Stimulated activated CD8-positive, alpha-beta memory T cell treated with anti-CD3 and anti-CD28 coated beads, Interleukin-15, amount 100 ng/mL, for 4 hours (primary cell): ENCODE measurements at regions not wholly inside any gene's neighbourhood (a gene's known extent, or its start where the extent isn't known, plus 50 kb on each side); places are given as distances from the start of the nearest gene placed in this dataset.
A peak's percentile ranks its signal among the peaks of the same experiment; 100 is the strongest.

Experiments
- DNase-seq, 2 donors: peaks; one replicate each; pipeline ENCODE4 v3.0.0-alpha.2; 2020; ENCODE audit warnings: low read depth in 2 of 2

- DNase-seq: no peak
Observed at GRCh38 chr16:86747761-86748160, 169.4 kb downstream of the FOXL1 start.

GRCh38 chr16:86748652-86749051, 170.3 kb downstream of the FOXL1 start:
- no peak for DNase-seq

GRCh38 chr16:86751076-86752030, 173.0 kb downstream of the FOXL1 start:
- no peak for DNase-seq

GRCh38 chr16:86752582-86753175, 174.3 kb downstream of the FOXL1 start:
- DNase-seq: no peak

GRCh38 chr16:86753399-86753798, 175.1 kb downstream of the FOXL1 start:
- no peak for DNase-seq

GRCh38 chr16:86755571-86756006, 177.2 kb downstream of the FOXL1 start:
- DNase-seq: no peak

- DNase-seq: no peak
Observed at GRCh38 chr16:86756882-86757703, 178.7 kb downstream of the FOXL1 start.

- DNase-seq: no peak
Observed at GRCh38 chr16:86757704-86758040, 179.3 kb downstream of the FOXL1 start.

- no peak for DNase-seq
Observed at GRCh38 chr16:86758932-86759331, 180.6 kb downstream of the FOXL1 start.

- peak in 1 of 2 donors; percentile 3 for DNase-seq
Observed at GRCh38 chr16:86761111-86762031, 183.0 kb downstream of the FOXL1 start.

- no peak for DNase-seq
Observed at GRCh38 chr16:86762095-86762494, 183.7 kb downstream of the FOXL1 start.

GRCh38 chr16:86763819-86764218, 185.5 kb downstream of the FOXL1 start:
- no peak for DNase-seq

GRCh38 chr16:86764551-86764950, 186.2 kb downstream of the FOXL1 start:
- no peak for DNase-seq

GRCh38 chr16:86765389-86766026, 187.2 kb downstream of the FOXL1 start:
- DNase-seq: no peak

- no peak for DNase-seq
Observed at GRCh38 chr16:86766700-86767099, 188.4 kb downstream of the FOXL1 start.

GRCh38 chr16:86768228-86768791, 190.0 kb downstream of the FOXL1 start:
- no peak for DNase-seq

GRCh38 chr16:86768999-86769398, 190.7 kb downstream of the FOXL1 start:
- no peak for DNase-seq

GRCh38 chr16:86771506-86772460, 193.4 kb downstream of the FOXL1 start:
- no peak for DNase-seq

GRCh38 chr16:86772671-86773353, 194.5 kb downstream of the FOXL1 start:
- DNase-seq: no peak
